ENCODE measurements at regions not wholly inside any gene's neighbourhood (a gene's known extent, or its start where the extent isn't known, plus 50 kb on each side); places are given as distances from the start of the nearest gene placed in this dataset.

GRCh38 chr6:56756219-56756789, 113.6 kb upstream of the DST start:
- no peaks in the 10 kb centered on the region for H3K36me3 Mint-ChIP-seq
- no peak for ATAC-seq
- intact Hi-C loops (cut with micrococcal nuclease): no loop called here

GRCh38 chr6:56755040-56755439, 112.4 kb upstream of the DST start:
- Mint-ChIP-seq H3K4me3 (no peak overlapping the region), H3K9me3 (no peaks in the 10 kb centered on the region), H3K27ac (no peak overlapping the region), H3K4me1 (peaks cover 0 to 9% (median 0%) of the 10 kb centered on the region in 7 donors), H3K27me3 (peaks cover 0 to 12% (median 1%) of the 10 kb centered on the region in 5 donors), H3K36me3 (no peaks in the 10 kb centered on the region)
- Histone ChIP-seq H3K4me1 (ENCODE audit: control insufficient read depth in 2 of 2, insufficient read depth in 2 of 2, low read length in 2 of 2) (no peaks in the 10 kb centered on the region), H3K9me3 (ENCODE audit: control insufficient read depth in 2 of 3, low read length in 3 of 3) (no peaks in the 10 kb centered on the region), H3K27me3 (ENCODE audit: control insufficient read depth in 2 of 2, insufficient read depth in 2 of 2, low read length in 2 of 2) (no peaks in the 10 kb centered on the region), H3K27ac (ENCODE audit: low read depth, low read length) (no peak overlapping the region), H3K36me3 (ENCODE audit: control insufficient read depth in 2 of 3, insufficient read depth in 3 of 3, low read length in 3 of 3) (no peaks in the 10 kb centered on the region), H3K4me3 (ENCODE audit: low read length) (no peak overlapping the region)
- ChIA-PET POLR2A (no interaction called here), CTCF (no interaction called here)
- intact Hi-C loops (cut with micrococcal nuclease): no loop called here
- no peak for ATAC-seq
- no peak for DNase-seq

More at GRCh38 chr6:56756219-56756789, 113.6 kb upstream of the DST start:
- Histone ChIP-seq H3K36me3 (ENCODE audit: control insufficient read depth in 2 of 3, insufficient read depth in 3 of 3, low read length in 3 of 3) (no peaks in the 10 kb centered on the region), H3K4me3 (ENCODE audit: low read length) (no peak overlapping the region), H3K4me1 (ENCODE audit: control insufficient read depth in 2 of 2, insufficient read depth in 2 of 2, low read length in 2 of 2) (no peaks in the 10 kb centered on the region), H3K27ac (ENCODE audit: low read depth, low read length) (no peak overlapping the region), H3K27me3 (ENCODE audit: control insufficient read depth in 2 of 2, insufficient read depth in 2 of 2, low read length in 2 of 2) (no peaks in the 10 kb centered on the region), H3K9me3 (ENCODE audit: control insufficient read depth in 2 of 3, low read length in 3 of 3) (no peaks in the 10 kb centered on the region)
- H3K27me3 Mint-ChIP-seq: peaks cover 0 to 12% (median 1%) of the 10 kb centered on the region in 5 donors
- H3K4me3 Mint-ChIP-seq: no peak overlapping the region
- DNase-seq: no peak
- CTCF ChIA-PET: no interaction called here
- POLR2A ChIA-PET: no interaction called here
- H3K9me3 Mint-ChIP-seq: no peaks in the 10 kb centered on the region
- peaks cover 0 to 9% (median 0%) of the 10 kb centered on the region in 7 donors for H3K4me1 Mint-ChIP-seq
- H3K27ac Mint-ChIP-seq: no peak overlapping the region

- H3K27me3 ChIP-seq (ENCODE audit: control insufficient read depth in 2 of 2, insufficient read depth in 2 of 2, low read length in 2 of 2): no peaks in the 10 kb centered on the region
- H3K27ac ChIP-seq (ENCODE audit: low read depth, low read length): no peak overlapping the region
- intact Hi-C loops (cut with micrococcal nuclease): no loop called here
- DNase-seq (no peak), ATAC-seq (no peak)
- CTCF ChIA-PET: no interaction called here
- POLR2A ChIA-PET: no interaction called here
- no peaks in the 10 kb centered on the region for H3K4me1 ChIP-seq (ENCODE audit: control insufficient read depth in 2 of 2, insufficient read depth in 2 of 2, low read length in 2 of 2)
- no peaks in the 10 kb centered on the region for H3K36me3 ChIP-seq (ENCODE audit: control insufficient read depth in 2 of 3, insufficient read depth in 3 of 3, low read length in 3 of 3)
- H3K9me3 Mint-ChIP-seq: no peaks in the 10 kb centered on the region
- no peaks in the 10 kb centered on the region for H3K36me3 Mint-ChIP-seq
- no peak overlapping the region for H3K4me3 Mint-ChIP-seq
- H3K27me3 Mint-ChIP-seq: peaks cover 0 to 12% (median 1%) of the 10 kb centered on the region in 5 donors
- no peak overlapping the region for H3K4me3 ChIP-seq (ENCODE audit: low read length)
- no peaks in the 10 kb centered on the region for H3K9me3 ChIP-seq (ENCODE audit: control insufficient read depth in 2 of 3, low read length in 3 of 3)
- peaks cover 0 to 9% (median 0%) of the 10 kb centered on the region in 7 donors for H3K4me1 Mint-ChIP-seq
- no peak overlapping the region for H3K27ac Mint-ChIP-seq
Measured at GRCh38 chr6:56753811-56754210, 111.1 kb upstream of the DST start.

DNA sequence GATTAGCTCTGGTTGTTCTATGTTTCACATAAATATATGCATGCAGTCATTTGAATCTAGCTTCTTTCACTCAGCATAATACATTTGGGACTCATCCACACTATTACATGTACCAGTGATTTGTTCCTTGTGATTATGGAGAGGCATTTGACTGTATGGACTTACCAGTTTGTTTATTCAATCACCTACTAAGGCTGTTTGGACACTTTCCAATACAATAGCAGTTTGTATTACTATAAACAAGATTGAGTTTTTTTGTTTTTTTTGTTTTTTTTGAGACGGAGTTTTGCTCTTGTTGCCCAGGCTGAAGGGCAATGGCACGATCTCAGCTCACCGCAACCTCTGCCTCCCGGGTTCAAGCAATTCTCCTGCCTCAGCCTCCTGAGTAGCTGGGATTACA, 109.8 kb upstream of the DST start:
- Histone ChIP-seq H3K27ac (ENCODE audit: low read depth, low read length) (no peak overlapping the region), H3K4me1 (ENCODE audit: control insufficient read depth in 2 of 2, insufficient read depth in 2 of 2, low read length in 2 of 2) (no peaks in the 10 kb centered on the region), H3K4me3 (ENCODE audit: low read length) (no peak overlapping the region), H3K27me3 (ENCODE audit: control insufficient read depth in 2 of 2, insufficient read depth in 2 of 2, low read length in 2 of 2) (no peaks in the 10 kb centered on the region), H3K36me3 (ENCODE audit: control insufficient read depth in 2 of 3, insufficient read depth in 3 of 3, low read length in 3 of 3) (no peaks in the 10 kb centered on the region), H3K9me3 (ENCODE audit: control insufficient read depth in 2 of 3, low read length in 3 of 3) (no peaks in the 10 kb centered on the region)
- intact Hi-C loops (cut with micrococcal nuclease): no loop called here
- peaks cover 0 to 12% (median 1%) of the 10 kb centered on the region in 5 donors for H3K27me3 Mint-ChIP-seq
- H3K9me3 Mint-ChIP-seq: no peaks in the 10 kb centered on the region
- H3K4me1 Mint-ChIP-seq: peaks cover 0 to 8% (median 0%) of the 10 kb centered on the region in 7 donors
- ChIA-PET CTCF (no interaction called here), POLR2A (no interaction called here)
- ATAC-seq (no peak), DNase-seq (no peak)
- no peak overlapping the region for H3K4me3 Mint-ChIP-seq
- H3K27ac Mint-ChIP-seq: no peak overlapping the region
- no peaks in the 10 kb centered on the region for H3K36me3 Mint-ChIP-seq

DNA sequence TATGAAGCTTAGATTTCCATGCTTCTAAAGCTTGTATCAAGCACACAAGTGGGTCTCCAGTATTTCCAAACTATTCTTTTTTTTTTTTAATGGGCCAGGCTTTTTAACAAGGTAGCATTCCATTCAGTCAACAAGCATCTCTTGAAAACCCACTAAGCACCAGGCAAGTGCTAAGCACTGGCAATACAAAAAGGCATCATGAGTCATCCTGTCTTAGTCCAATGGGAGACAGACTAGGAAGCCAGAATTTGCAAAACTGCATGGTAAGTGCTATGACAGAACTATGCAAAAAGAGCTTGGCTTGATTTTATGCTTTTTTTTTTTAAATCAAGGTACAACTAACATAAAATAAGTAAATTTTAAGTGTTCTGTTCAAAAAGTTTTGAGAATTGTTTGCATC, 109.3 kb upstream of the DST start:
- H3K9me3 Mint-ChIP-seq: no peaks in the 10 kb centered on the region
- Histone ChIP-seq H3K4me3 (ENCODE audit: low read length) (no peak overlapping the region), H3K27me3 (ENCODE audit: control insufficient read depth in 2 of 2, insufficient read depth in 2 of 2, low read length in 2 of 2) (no peaks in the 10 kb centered on the region), H3K9me3 (ENCODE audit: control insufficient read depth in 2 of 3, low read length in 3 of 3) (no peaks in the 10 kb centered on the region), H3K27ac (ENCODE audit: low read depth, low read length) (no peak overlapping the region), H3K4me1 (ENCODE audit: control insufficient read depth in 2 of 2, insufficient read depth in 2 of 2, low read length in 2 of 2) (no peaks in the 10 kb centered on the region), H3K36me3 (ENCODE audit: control insufficient read depth in 2 of 3, insufficient read depth in 3 of 3, low read length in 3 of 3) (no peaks in the 10 kb centered on the region)
- H3K27ac Mint-ChIP-seq: no peak overlapping the region
- ATAC-seq (no peak), DNase-seq (no peak)
- ChIA-PET POLR2A (no interaction called here), CTCF (no interaction called here)
- H3K4me3 Mint-ChIP-seq: no peak overlapping the region
- peaks cover 0 to 6% (median 0%) of the 10 kb centered on the region in 7 donors for H3K4me1 Mint-ChIP-seq
- H3K27me3 Mint-ChIP-seq: peaks cover 0 to 12% (median 3%) of the 10 kb centered on the region in 5 donors
- intact Hi-C loops (cut with micrococcal nuclease): no loop called here
- H3K36me3 Mint-ChIP-seq: no peaks in the 10 kb centered on the region

DNA sequence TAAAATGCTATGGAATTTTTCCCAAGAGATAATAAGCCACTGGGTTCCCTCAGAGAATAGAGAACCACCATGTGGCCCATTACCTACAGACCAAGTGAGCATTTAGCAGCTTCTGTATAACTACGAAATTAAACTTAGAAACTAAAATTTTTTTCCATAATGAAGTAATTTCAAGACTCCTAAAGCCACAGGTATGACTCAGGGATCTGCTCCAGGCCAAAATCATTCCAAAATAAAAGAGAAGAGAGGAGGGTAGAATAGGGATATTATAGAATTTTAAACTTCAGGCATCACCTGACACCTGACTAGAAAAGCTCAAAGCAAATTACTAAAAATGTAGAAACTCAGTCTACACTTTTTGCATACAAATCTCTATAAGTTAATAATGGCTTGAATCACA, 108.9 kb upstream of the DST start:
- H3K9me3 Mint-ChIP-seq: no peaks in the 10 kb centered on the region
- ChIA-PET CTCF (no interaction called here), POLR2A (no interaction called here)
- Histone ChIP-seq H3K9me3 (ENCODE audit: control insufficient read depth in 2 of 3, low read length in 3 of 3) (no peaks in the 10 kb centered on the region), H3K27ac (ENCODE audit: low read depth, low read length) (no peak overlapping the region), H3K4me3 (ENCODE audit: low read length) (no peak overlapping the region), H3K27me3 (ENCODE audit: control insufficient read depth in 2 of 2, insufficient read depth in 2 of 2, low read length in 2 of 2) (no peaks in the 10 kb centered on the region), H3K4me1 (ENCODE audit: control insufficient read depth in 2 of 2, insufficient read depth in 2 of 2, low read length in 2 of 2) (no peaks in the 10 kb centered on the region), H3K36me3 (ENCODE audit: control insufficient read depth in 2 of 3, insufficient read depth in 3 of 3, low read length in 3 of 3) (no peaks in the 10 kb centered on the region)
- intact Hi-C loops (cut with micrococcal nuclease): no loop called here
- H3K4me3 Mint-ChIP-seq: no peak overlapping the region
- H3K36me3 Mint-ChIP-seq: no peaks in the 10 kb centered on the region
- DNase-seq (no peak), ATAC-seq (no peak)
- H3K27ac Mint-ChIP-seq: no peak overlapping the region
- H3K27me3 Mint-ChIP-seq: peaks cover 0 to 15% (median 6%) of the 10 kb centered on the region in 5 donors
- peaks cover 0 to 6% (median 0%) of the 10 kb centered on the region in 7 donors for H3K4me1 Mint-ChIP-seq

DNA sequence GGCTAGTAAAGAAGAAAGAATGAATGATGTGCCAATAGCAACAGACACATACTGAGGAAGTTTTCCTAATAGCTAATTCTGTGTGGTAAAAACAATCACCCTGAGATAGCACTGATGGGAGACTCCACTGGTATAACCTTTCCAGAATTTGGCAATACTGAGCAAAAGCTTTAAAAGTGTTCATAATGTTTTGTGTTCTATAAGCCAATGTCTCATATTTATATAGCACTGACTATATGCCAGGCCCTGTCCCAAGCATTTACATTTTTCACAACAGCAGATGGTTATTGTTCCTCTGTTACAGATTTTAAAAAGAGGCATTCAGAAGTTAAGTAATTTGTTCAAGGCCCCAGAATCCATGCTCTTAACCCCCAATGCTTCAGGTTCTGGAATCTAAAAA, 108.0 kb upstream of the DST start:
- intact Hi-C loops (cut with micrococcal nuclease): no loop called here

More for the DNA sequence above, 108.0 kb upstream of the DST start:
- Mint-ChIP-seq H3K36me3 (no peaks in the 10 kb centered on the region), H3K9me3 (no peaks in the 10 kb centered on the region), H3K4me3 (no peak overlapping the region), H3K27ac (no peak overlapping the region), H3K27me3 (peaks cover 0 to 15% (median 6%) of the 10 kb centered on the region in 5 donors), H3K4me1 (peaks cover 0 to 2% (median 0%) of the 10 kb centered on the region in 7 donors)
- DNase-seq (no peak), ATAC-seq (no peak)
- Histone ChIP-seq H3K36me3 (ENCODE audit: control insufficient read depth in 2 of 3, insufficient read depth in 3 of 3, low read length in 3 of 3) (no peaks in the 10 kb centered on the region), H3K27ac (ENCODE audit: low read depth, low read length) (no peak overlapping the region), H3K4me1 (ENCODE audit: control insufficient read depth in 2 of 2, insufficient read depth in 2 of 2, low read length in 2 of 2) (no peaks in the 10 kb centered on the region), H3K4me3 (ENCODE audit: low read length) (no peak overlapping the region), H3K9me3 (ENCODE audit: control insufficient read depth in 2 of 3, low read length in 3 of 3) (no peaks in the 10 kb centered on the region), H3K27me3 (ENCODE audit: control insufficient read depth in 2 of 2, insufficient read depth in 2 of 2, low read length in 2 of 2) (no peaks in the 10 kb centered on the region)
- POLR2A ChIA-PET: no interaction called here
- CTCF ChIA-PET: no interaction called here
